ENCODE measurements at regions not wholly inside any gene's neighbourhood (a gene's known extent, or its start where the extent isn't known, plus 50 kb on each side); places are given as distances from the start of the nearest gene placed in this dataset.

DNA sequence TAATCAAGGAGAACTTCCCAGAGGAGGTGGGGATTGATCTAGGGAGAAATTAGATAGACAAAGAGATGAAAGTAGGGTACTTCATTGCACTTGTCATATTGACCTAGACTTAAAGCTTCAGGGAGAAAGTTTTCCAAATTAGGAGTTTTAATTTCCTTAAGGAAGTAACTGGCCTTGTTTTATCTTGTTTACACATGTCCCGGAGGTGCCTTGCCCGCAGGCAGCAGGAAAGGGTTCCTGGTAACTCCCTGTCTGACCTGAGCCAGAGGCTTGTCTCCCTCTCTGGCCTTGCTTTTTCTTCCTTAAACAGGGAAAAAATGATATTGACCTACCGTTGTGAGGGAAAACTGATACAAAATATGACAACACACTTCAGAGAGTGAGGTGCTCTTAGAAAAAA, 181.6 kb downstream of the EVX1 start:
- Histone ChIP-seq H2BK120ac (replicated peaks; ENCODE audit: low read depth, low read length) (no peak overlapping the region), H3K56ac (replicated peaks; ENCODE audit: insufficient read length, low read depth, low read length) (no peak overlapping the region), H2AFZ (ENCODE audit: low read length) (no peak overlapping the region), H3K4me1 (replicated peaks in 1 of 4; ENCODE audit: control insufficient read depth in 3 of 4, insufficient read depth in 4 of 4, low read length in 3 of 4) (no peaks in the 10 kb centered on the region), H3K4ac (replicated peaks; ENCODE audit: insufficient read length, low read depth, low read length) (no peak overlapping the region), H2BK20ac (ENCODE audit: low read length) (no peak overlapping the region), H3K14ac (ENCODE audit: insufficient read length) (no peak overlapping the region), H3K9me3 (ENCODE audit: insufficient read depth in 2 of 2, low read depth in 1 of 2, low read length in 1 of 2) (no peaks in the 10 kb centered on the region), H4K91ac (replicated peaks; ENCODE audit: insufficient read length, low read length) (no peak overlapping the region), H3K4me2 (ENCODE audit: insufficient read depth in 1 of 2, low read depth in 2 of 2, low read length in 2 of 2) (no peak overlapping the region), H3K27me3 (replicated peaks in 1 of 4; ENCODE audit: control insufficient read depth in 3 of 4, extremely low read depth in 1 of 4, insufficient read depth in 3 of 4, low read length in 3 of 4) (no peaks in the 10 kb centered on the region), H2BK15ac (ENCODE audit: low read length) (no peak overlapping the region), H3K23me2 (ENCODE audit: low read depth, low read length) (no peaks in the 10 kb centered on the region), H3K23ac (ENCODE audit: insufficient read length) (no peak overlapping the region), H4K20me1 (replicated peaks in 1 of 2; ENCODE audit: control insufficient read depth in 1 of 2, insufficient read depth in 2 of 2, low read length in 2 of 2) (no peaks in the 10 kb centered on the region), H4K8ac (ENCODE audit: extremely low read depth, insufficient read depth, low read length) (no peak overlapping the region), H2BK5ac (ENCODE audit: low read depth, low read length) (no peak overlapping the region), H2AK5ac (ENCODE audit: low read depth, low read length) (no peak overlapping the region), H4K5ac (ENCODE audit: insufficient read length, low read depth, low read length) (no peak overlapping the region), H3K4me3 (ENCODE audit: extremely low read depth in 1 of 4, insufficient read depth in 2 of 4, low read depth in 3 of 4, low read length in 4 of 4) (no peak overlapping the region), H3K79me1 (ENCODE audit: low read depth, low read length) (no peaks in the 10 kb centered on the region), H3K18ac (ENCODE audit: extremely low read depth, low read length) (no peak overlapping the region), H3K9ac (replicated peaks in 1 of 4; ENCODE audit: extremely low read depth in 1 of 4, low read depth in 3 of 4, low read length in 3 of 4) (no peak overlapping the region), H3K79me2 (ENCODE audit: control insufficient read depth in 1 of 2, insufficient read depth in 2 of 2, low read length in 2 of 2) (no peaks in the 10 kb centered on the region), H3K36me3 (ENCODE audit: control insufficient read depth in 2 of 4, insufficient read depth in 4 of 4, low read length in 3 of 4) (no peaks in the 10 kb centered on the region), H2BK12ac (ENCODE audit: low read depth, low read length) (no peak overlapping the region), H3K27ac (ENCODE audit: low read depth, low read length) (no peak overlapping the region)
- POLR2A ChIA-PET (ENCODE audit: partially characterized antibody), result no interaction called here
- FAIRE-seq, result no peak
- WGBS, 2 experiments (ENCODE audit: extremely low coverage in 1 of 2, insufficient coverage in 1 of 2, insufficient read length in 1 of 2, insufficient replicate concordance in 2 of 2, low coverage in 1 of 2, low lambda C conversion rate in 2 of 2, missing lambda C conversion rate in 1 of 2), result 87% methylated on average over 3 of the region's 3 CpGs; no CpG with 5 or more reads in 1 of the 2 experiments
- TF ChIP-seq SP1 (IDR thresholded peaks at IDR 0.05; ENCODE audit: low read depth, low read length) (no peak), CEBPB (IDR thresholded peaks at IDR 0.05; ENCODE audit: low read depth, low read length) (no peak), EGR1 (IDR thresholded peaks at IDR 0.05; ENCODE audit: borderline replicate concordance, low read depth, low read length) (no peak), ASH2L (IDR thresholded peaks at IDR 0.05; ENCODE audit: low read length) (no peak)
- CTCF ChIA-PET (ENCODE audit: partially characterized antibody), result no interaction called here
- DNase-seq (ENCODE audit: low read depth in 1 of 2, low spot score in 2 of 2), result no peak
